ENCODE measurements at regions not wholly inside any gene's neighbourhood (a gene's known extent, or its start where the extent isn't known, plus 50 kb on each side); places are given as distances from the start of the nearest gene placed in this dataset.

DNA sequence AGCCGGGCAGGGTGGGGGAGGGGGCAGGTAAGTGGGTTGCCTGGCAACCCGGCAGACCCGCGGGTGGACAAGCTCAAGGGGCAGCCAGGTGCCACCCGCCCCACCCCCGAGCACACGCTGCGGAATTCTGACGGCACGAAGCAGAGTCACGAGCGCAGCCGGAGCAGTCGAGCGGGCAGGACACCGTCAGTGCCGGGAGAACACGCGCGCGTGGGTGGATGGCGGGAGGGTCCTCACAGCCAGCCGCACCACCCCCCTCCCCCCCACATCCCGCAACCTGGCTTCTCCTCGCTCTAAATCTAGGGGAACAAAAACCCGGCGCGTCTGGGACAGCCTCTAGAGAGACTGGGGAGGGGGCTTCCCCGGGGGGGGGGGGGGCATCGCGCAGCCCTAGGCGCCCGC is 133.1 kb upstream of the HSD17B12 start:
- Histone ChIP-seq H4K91ac (ENCODE audit: insufficient read depth, low read depth, low read length) (no peak overlapping the region), H3K4me1 (ENCODE audit: control insufficient read depth, insufficient read depth, low read length) (no peaks in the 10 kb centered on the region), H4K5ac (ENCODE audit: low read depth, low read length) (no peak overlapping the region), H2AK9ac (replicated peaks; ENCODE audit: low read depth, low read length, poor library complexity) (no peak overlapping the region), H3K79me1 (ENCODE audit: low read depth in 1 of 2, low read length in 2 of 2) (no peaks in the 10 kb centered on the region), H3K4me2 (ENCODE audit: low read depth, low read length) (no peak overlapping the region), H2BK5ac (ENCODE audit: low read depth, low read length, poor library complexity, severe bottlenecking) (no peak overlapping the region), H2BK20ac (ENCODE audit: low read depth, low read length) (no peak overlapping the region), H3K4ac (ENCODE audit: low read depth, low read length) (no peak overlapping the region), H2AK5ac (ENCODE audit: low read depth, low read length) (no peak overlapping the region), H3K23ac (ENCODE audit: low read depth, low read length) (no peak overlapping the region), H3K9me3 (ENCODE audit: control insufficient read depth, insufficient read depth, low read length) (no peaks in the 10 kb centered on the region), H3K56ac (ENCODE audit: extremely low read depth, insufficient read depth, low read length) (no peak overlapping the region), H3K9ac (ENCODE audit: low read depth, low read length) (no peak overlapping the region), H2BK15ac (ENCODE audit: low read depth, low read length) (no peak overlapping the region), H4K20me1 (ENCODE audit: insufficient read depth, low read length) (no peaks in the 10 kb centered on the region), H3K27me3 (ENCODE audit: control insufficient read depth, insufficient read depth, low read length) (peaks cover 36% of the 10 kb centered on the region), H3K9me1 (ENCODE audit: insufficient read depth, low read length) (no peaks in the 10 kb centered on the region), H3K18ac (ENCODE audit: low read depth, low read length) (no peak overlapping the region), H2BK120ac (ENCODE audit: low read depth, low read length) (no peak overlapping the region), H3K14ac (replicated peaks; ENCODE audit: low read depth, low read length) (no peak overlapping the region), H2AFZ (replicated peaks; ENCODE audit: low read length, poor library complexity) (peak overlapping the region; percentile 41), H3K4me3 (ENCODE audit: insufficient read depth, low read depth, low read length) (no peak overlapping the region), H3K27ac (ENCODE audit: insufficient read depth, low read length) (no peak overlapping the region), H4K8ac (ENCODE audit: low read depth in 2 of 2, low read length in 2 of 2) (no peak overlapping the region), H3K36me3 (ENCODE audit: control insufficient read depth, insufficient read depth, low read length) (no peaks in the 10 kb centered on the region)
- WGBS, 2 experiments (ENCODE audit: extremely low coverage in 2 of 2, insufficient read length in 1 of 2) = 4% methylated on average over 4 of the region's 33 CpGs; no CpG with 5 or more reads in 1 of the 2 experiments
- DNase-seq (no peak), ATAC-seq (ENCODE audit: low read depth) (0 out of 2 replicates have a peak, but pooled peaks have one; percentile 17)
- TF ChIP-seq BHLHE40 (IDR thresholded peaks at IDR 0.05; ENCODE audit: low read depth, low read length) (no peak), FOS (IDR thresholded peaks at IDR 0.05; ENCODE audit: low read depth, low read length) (no peak), CEBPB (IDR thresholded peaks at IDR 0.05; ENCODE audit: low read depth, low read length) (no peak), CHD1 (IDR thresholded peaks at IDR 0.05; ENCODE audit: low read depth, low read length) (no peak), RFX5 (IDR thresholded peaks at IDR 0.05; ENCODE audit: low read depth, low read length) (no peak), MAZ (IDR thresholded peaks at IDR 0.05; ENCODE audit: borderline replicate concordance, low read depth, low read length) (no peak), NFE2L2 (IDR thresholded peaks at IDR 0.05; ENCODE audit: low read depth, low read length) (no peak), RAD21 (IDR thresholded peaks at IDR 0.05; ENCODE audit: low read length) (no peak)
- TF ChIP-seq, protein P1, sequence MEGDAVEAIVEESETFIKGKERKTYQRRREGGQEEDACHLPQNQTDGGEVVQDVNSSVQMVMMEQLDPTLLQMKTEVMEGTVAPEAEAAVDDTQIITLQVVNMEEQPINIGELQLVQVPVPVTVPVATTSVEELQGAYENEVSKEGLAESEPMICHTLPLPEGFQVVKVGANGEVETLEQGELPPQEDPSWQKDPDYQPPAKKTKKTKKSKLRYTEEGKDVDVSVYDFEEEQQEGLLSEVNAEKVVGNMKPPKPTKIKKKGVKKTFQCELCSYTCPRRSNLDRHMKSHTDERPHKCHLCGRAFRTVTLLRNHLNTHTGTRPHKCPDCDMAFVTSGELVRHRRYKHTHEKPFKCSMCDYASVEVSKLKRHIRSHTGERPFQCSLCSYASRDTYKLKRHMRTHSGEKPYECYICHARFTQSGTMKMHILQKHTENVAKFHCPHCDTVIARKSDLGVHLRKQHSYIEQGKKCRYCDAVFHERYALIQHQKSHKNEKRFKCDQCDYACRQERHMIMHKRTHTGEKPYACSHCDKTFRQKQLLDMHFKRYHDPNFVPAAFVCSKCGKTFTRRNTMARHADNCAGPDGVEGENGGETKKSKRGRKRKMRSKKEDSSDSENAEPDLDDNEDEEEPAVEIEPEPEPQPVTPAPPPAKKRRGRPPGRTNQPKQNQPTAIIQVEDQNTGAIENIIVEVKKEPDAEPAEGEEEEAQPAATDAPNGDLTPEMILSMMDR (conservative IDR thresholded peaks at IDR 0.05; ENCODE audit: low read depth, low read length) = no peak
- ChIA-PET CTCF (no interaction called here), POLR2A (ENCODE audit: unreplicated experiment) (no interaction called here)
- intact Hi-C loops (cut with micrococcal nuclease) (no loop called here), in situ Hi-C loops (cut with MboI; ENCODE audit: low sequenced_read_pairs) (no loop called here), dilution Hi-C loops (cut with HindIII; ENCODE audit: low sequenced_read_pairs, unreplicated experiment) (no loop called here)
- BruUV-seq (replicated peaks) = no TSS peak

Measured in IMR-90 (cell line).